GM18508 (cell line): ENCODE measurements at regions not wholly inside any gene's neighbourhood (a gene's known extent, or its start where the extent isn't known, plus 50 kb on each side); places are given as distances from the start of the nearest gene placed in this dataset.
"Not testable (repeated sequence)": the region's sequence is repeated elsewhere in the genome, so short reads cannot be mapped to it uniquely, and the experiment has no call there.

Experiments used
- ATAC-seq: cut with Tn5 transposase; IDR thresholded peaks from one replicate; pipeline ENCODE4 v1.9.1; 2021; ENCODE audit warnings: moderate number of reproducible peaks; ENCODE audit not compliant: insufficient read depth, unreplicated experiment

DNA sequence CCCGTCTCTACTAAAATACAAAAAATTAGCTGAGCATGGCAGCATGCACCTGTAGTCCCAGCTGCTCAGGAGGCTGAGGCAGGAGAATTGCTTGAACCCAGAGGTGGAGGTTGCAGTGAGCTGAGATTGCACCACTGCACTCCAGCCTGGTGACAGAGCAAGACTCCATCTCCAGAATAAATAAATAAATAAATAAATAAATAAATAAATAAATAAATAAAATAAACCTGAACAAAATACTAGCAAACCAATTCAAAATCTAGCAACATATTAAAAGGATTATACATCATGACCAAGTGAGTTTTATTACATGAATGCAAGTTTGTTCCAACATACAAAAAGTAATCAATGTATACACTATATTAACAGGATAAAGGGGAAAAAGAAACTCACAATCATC, 677.4 kb downstream of the TNS3 start:
- ATAC-seq: not testable (repeated sequence)

DNA sequence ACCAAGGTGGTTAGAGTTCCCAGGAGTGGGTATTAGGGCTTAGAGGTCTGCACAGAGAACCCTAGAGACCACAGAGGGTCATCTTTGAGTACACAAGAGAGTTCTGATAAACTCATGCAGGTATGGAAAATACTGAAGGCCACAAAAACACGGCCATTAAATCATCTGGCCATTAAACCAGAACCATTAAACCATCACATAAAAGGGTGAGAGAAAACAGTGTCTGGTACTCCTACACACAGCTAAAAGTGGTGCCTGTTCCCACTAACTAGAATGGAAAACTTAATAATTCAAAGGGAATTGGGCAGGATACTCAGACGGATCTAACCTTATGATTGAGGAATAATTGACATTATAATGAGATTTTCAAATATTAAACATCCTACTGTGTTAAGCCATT, 679.4 kb downstream of the TNS3 start:
- ATAC-seq: no peak

DNA sequence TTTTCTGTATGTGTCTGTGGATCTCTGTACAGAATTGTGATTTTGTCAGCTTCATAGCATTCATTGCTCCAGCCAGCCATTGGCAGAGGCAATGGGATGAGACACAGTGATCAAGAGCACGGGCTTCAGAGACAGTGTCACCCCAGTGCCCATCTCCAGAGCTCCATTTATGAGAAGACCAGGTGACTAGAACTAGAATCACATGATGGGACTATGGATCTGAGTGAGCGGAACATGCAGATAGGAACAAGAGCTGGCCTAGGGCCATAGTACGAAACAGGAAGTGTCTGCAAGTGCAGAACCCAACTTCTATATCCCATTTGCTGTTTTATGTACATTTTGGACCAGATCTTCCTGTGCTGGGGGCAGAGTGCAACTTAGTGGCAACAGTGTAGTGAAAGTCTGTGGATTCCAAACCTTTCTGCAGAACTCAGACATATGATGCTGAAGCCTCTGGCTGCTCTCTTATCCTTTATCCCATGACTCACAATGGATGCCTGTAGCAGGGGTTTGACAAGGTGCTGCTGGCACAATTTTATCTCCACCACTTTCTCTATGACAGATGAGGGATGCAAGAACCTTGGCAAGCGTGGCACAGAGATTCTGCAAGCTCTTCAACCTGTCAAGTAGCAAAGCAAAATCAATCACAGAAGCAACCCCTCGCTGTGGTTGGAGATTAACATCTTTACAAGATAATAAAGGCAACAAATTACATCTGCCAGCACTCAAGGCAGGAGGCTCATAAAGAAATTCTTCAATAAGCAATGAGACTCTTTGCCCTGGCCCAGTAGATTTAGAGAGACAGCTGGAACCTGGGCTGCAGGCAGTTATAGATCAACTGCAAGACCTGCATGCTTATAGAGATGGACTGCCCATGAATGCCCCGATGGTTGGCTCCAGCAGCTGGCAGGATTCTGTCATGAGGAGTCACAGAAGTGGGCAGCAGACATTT, 681.3 kb downstream of the TNS3 start:
- no peak for ATAC-seq

DNA sequence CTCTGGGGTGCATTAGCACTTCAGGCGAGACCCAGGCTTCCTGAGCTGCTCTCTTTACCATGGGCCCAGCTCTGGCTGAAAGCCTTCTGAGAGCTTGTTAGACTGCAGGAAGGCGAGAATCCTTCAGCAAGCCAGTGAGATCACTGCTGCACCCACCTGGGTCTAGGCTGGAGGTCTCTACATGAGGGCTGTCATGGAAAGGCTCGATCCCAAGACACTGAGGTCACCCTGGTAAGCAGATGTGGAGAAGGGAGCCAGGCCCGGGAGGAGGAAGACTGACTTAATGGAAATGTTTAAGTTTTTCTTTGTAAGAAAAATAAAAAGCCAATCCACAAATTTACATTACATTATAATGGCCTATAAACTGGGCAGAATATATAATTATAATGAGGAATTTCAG, 684.5 kb downstream of the TNS3 start:
- ATAC-seq: no peak

DNA sequence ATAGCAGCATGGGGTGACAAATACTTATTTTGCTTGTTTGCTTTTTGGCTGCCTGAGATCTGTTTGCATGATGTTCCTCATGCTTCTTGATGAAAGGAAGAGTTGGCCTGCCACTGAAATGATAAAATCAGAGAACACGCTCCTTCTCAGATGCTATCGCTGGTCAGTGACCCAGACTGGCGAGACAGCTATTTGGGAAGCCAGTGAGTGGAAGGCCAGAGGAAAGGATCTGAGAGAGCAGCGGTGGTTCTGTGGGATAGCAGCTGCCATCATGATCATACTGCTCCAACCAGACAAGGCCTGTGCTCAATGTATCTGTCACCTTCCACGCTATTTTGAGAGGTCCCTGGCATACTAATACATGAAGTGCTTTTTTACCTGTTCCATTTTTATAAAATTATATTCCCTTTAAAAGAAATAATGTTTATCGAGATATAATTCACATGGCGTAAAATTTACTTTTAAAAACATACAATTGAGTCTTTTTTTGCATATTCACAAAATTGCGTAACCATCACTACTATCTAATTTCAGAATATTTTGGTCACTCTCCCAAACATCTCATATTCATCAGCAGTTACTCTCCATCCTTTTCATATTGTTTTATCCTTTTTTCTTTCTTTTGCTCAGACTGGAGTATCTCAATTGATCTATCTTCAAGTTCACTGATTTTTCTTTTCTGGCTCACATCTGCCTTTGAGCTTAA, 695.1 kb downstream of the TNS3 start:
- no peak for ATAC-seq

DNA sequence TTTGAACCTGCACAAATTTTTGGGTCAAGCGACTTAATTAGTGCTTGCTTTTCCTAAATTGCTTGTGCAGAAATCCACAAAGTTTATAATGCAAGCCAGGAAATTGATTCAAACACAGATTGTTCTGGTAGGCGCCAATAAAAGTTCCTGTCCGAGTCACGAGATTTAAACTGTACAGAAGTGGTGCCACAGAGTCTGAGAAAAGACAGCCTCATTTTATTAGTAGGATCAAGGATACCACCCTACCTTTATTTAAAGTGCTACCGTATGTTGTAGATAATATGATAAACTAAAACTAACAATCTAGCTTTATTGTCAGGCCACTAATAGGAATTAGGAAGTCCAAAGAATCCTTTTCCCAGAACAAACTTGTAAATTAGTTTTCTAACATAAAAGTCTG, 696.7 kb downstream of the TNS3 start:
- ATAC-seq: no peak

DNA sequence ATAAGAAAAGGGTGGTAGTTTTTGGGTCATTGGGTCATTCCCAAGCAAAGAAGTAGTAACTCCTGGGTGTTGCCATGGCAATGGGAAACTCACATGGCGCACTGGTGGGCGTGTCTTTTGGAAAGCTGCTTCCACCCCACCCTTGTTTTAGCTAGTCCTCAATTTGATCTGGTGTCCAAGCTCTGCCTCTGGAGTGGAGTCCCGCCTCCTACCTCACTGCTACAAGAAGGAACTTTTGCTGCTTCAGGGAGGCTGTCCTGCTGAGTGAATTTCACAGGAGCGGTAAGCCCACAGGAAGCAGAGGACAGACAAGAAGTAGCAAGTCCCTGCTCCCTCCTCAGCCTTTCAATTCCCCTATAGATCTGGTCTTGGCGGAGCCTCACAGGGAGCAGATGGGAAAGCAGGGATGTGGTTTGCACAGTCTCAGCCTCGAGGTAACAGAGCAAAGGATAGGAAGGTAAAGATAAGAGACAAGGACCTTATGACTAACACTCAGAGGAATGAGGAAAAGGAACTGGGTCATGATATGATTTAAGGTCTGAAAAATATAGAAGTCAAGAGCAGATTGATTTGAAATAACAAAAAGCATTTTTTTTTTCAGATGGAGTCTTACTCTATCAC, 700.3 kb downstream of the TNS3 start:
- no peak for ATAC-seq

DNA sequence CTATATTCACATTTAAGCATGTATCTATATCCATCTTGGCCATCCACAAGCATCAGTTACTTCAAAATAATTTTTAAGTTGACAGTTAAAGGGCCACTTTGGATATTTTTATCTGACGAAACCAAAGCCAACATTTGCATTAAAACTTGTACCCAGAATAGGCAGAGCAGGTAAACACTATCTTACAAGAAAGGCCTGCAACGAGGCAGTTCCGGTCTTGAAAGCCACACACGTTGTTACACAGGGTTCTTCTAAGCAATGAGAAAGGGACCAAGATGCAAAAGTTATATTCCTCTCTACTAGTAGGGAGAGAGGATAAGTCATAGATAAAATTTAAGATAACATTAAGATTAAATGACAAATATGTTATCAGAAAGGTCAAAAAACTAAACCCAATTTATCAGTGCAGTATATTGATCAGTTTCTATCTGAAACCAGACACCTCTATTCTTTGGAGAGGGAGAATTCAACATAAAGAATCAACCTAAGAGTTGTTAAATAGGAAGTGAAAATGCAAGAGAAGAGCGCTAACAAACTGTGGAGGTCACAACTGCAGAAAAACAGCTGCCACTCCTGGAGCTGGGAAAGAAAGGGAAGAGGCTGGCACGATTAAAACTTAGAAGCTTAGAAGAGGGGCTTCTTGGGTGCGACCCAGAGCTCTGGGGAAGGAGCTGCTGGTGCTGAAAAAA, 701.3 kb downstream of the TNS3 start:
- no peak for ATAC-seq

DNA sequence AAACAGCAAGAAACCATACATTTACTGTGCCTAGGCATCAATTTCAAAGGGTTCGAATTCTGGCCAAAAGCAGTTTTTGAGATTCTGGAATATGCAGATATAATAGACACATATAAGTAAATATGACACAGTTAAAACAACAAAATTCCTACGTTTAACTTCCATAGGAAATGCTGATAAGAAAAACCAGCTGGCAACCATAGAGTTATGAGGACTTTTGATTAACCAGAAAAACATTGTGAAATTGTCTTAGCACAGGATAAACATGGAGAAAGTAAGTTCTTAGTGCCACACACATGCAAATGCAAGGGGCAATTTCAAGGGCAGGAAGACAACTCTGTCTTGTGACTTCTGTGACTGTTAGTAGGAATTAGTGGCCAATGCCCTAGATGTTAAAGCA, 702.1 kb downstream of the TNS3 start:
- ATAC-seq: no peak

DNA sequence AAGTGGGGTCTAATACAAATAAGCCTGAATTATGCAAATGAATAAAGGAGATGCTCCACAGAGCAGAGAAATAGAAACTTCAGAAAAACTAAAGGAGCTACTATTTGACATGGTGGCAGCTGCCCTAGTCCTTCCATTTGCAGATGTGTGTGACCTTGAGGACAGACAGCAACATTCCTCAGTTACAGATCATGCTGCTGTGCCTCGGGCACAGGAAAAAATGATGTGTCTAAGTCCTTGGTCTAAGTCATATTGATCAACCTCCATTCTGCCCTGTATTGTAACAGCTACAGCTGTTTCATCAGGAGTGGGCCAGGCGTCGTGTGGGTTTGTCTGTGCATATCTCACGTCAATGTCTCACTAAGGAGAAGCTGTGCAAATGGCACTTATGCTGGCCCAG, 710.4 kb downstream of the TNS3 start:
- ATAC-seq: no peak

DNA sequence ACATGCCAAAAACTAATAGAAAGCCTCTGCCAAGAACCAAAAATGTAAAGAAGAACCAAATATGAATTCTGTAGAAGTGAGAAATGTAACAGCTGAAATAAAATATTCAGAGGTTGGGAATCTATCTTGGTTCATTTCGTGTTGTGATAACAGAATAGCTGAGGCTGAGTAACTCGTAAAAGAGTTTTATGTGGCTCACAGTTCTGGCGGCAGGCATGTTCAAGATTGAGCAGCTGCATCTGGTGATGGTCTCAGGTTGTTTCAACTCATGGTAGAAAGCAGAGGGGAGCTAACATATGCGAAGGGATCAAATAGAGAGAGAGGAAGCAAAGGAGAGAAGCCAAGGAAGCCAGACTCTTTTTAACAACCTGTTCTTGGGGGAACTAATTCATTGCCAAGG, 717.2 kb downstream of the TNS3 start:
- no peak for ATAC-seq

DNA sequence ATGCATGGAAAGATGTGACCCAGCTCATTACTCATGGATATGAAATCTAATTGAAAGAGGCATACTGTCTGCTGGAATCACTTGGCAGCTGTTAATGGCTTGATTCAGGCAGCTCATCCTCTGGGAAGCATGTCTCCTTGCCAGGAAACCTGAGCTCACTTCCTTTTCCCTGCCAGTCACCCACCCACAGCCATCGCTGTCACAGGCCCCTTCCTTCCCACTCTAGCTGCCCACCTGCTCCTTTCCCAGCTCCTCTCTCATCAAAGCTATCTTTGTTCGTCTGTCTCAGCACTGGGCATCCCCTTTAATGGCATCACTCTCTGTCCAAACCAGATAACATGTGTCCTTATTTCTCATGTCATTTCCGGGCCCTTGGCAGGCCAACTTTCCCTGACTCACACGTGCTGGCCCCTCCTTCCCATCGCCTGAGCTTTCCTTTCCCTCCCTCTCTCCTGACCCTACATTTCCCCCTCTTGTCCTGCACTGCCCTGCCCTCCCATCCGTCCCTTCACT, 721.9 kb downstream of the TNS3 start:
- ATAC-seq: no peak

DNA sequence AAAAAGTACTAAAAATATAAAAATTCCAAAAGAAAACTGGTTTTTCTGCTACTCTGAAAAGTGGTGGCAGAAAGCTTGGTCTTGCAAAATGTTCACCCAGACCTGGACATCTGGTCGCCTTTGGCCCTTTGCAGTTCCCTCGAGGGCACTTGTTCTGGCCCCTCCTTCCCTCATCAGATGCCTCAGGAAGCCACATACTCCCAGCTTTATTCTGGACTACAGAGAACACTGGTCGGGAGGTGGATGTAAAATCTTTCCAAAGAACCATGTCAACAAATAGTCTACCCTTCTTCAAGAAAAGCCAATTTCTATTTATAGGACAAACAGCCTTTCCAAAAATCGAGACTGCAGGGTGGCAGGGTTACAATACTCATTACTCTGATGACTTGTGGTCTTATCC, 726.1 kb downstream of the TNS3 start:
- ATAC-seq: no peak

DNA sequence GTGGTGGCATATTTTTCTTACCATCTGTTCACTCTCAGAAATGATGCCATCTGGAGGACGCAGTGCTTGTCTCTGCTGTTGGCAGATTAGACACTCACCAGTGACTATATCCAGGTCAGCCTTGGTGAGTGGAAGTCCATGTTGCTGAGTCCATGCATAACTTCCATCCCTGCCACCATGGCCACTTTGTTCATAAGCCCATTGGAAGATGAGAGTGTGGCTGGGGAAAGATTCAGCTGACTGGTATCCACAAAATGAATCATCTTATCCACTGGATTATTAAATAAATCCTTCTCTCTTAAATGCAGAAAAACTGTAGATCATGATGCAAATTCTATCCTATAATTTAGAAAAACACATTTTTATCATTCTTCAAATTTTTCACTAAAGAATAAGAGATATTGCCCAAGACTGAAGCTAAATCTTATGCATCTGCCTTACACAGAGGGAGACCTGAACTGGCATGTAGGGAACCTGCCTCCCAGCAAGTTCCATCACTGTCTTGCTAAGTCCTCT, 726.9 kb downstream of the TNS3 start:
- ATAC-seq: no peak

DNA sequence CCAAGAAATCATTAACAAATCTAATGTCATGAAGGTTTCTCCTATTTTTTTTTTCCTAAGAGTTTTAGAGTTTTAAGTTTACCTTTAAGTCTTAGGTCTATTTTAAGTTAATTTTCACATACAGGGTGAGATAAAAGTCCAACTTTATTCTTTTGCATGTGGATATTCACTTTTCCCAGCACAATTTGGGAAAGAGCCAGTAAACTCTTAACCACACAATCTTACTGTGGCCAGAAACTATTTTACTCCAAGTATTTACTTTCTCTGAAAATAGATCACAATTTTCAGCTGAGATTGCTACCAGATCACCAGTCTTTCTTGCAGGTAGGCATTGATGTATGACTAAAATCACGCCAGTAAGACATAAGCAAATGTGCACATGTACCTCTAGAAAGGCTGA, 728.5 kb downstream of the TNS3 start:
- ATAC-seq: no peak

DNA sequence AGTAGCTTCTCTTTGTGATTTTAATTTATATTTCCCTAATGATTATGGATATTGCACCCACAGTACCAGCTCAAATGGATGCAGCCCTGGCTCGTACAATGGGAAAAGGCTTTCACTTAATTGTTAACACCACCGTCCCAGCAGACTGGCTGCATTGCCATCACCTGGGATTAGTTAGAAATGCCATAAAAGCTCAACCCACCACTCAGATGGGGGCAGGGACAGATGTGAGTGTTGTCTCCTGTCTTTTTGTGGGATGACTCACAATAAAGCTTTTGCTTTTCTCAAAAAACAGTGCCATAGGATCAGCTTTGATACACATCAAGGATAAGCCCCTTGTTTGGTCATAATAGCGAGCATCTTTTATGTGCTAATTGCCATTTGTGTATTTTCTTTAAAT, 729.1 kb downstream of the TNS3 start:
- no peak for ATAC-seq

DNA sequence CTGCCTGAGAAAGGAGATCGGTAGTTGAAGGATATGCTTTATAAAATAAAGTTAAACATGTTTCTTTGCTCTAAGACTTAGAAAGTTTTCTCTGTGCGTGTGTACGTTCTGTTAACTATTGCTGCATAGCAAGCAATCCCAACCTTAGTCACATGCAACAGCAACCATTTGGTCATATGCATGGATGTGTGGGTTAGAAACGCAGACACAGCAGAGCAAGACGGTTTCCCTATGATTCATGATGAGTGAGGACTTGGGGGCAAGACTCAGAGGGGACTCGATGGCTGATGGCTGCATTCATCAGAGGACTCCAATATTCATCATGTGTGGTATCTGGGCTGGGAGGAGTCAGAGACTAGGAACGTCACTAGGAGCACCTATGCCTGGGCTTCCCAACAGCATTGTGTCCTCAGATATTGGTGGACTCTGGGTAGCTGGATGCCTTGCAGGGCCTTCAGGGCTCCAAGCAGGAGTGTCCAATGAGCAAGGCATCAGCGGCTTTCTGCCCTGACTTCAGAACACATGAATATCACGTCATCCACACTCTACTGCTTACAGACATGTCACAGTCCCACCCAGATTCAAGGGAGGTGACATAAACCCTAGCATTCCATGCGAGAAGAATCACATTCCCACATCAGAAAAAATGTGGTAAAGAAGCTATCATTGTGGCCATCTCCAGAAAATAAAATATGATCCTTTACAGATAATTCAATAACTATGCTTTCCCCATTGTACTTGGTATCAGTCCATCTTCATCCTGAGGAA, 731.2 kb downstream of the TNS3 start:
- no peak for ATAC-seq

DNA sequence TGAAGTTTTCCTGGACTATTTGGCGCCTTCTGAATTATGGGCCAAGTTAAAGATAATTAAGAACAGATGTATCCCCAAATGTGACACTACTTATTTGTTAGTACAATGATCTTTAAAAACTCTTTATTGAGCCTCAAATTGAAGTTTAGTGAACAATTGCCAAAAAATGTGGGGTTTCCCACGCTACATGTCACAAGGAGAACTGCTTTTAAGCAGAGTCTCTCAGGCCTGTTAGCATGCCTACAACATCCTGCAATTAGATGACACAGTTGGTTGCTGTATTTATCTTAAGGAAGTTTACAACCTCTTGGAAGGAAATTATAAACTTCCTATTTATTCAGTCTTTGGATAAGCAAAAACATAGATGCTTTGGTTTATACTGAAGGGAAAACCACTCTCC, 733.0 kb downstream of the TNS3 start:
- no peak for ATAC-seq

DNA sequence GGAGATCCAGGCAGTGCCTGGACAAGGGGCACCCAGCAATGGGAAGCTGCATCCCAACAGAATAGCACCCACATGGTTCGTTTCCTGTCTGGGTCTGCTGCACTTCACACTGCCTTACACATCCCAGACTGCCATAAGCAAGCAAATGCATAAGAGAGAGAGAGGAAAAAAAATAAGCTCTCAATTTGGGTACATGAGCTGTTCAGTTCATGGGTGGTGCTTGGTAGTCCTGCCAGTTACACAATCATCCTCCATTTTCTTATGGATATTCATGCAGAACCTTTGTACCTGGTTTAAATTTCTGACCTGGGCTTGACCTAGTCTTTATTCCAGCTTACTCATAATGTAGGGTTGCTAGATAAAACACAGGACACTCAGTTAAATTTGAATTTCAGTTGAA, 733.6 kb downstream of the TNS3 start:
- ATAC-seq: no peak

DNA sequence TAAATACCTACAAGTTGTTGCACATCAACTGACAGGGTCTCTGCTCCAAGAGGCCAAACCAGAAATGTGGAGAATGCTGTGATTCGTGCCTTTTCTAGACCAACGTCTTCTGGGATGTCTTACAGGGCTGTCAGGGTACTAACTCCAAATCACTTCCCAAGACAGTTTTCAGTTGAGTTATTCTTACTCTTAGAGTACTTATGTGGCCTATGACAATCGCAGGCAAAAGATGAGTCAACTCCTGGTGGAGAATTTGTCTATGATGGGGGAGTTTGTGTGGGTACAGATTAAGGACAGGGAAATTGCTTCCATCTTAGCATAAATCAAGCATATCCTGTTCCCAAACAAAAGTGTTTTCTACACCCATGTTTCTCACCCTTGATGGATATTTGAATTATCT, 734.8 kb downstream of the TNS3 start:
- ATAC-seq: no peak
